Testis (tissue), 2 donors: ENCODE measurements at regions not wholly inside any gene's neighbourhood (a gene's known extent, or its start where the extent isn't known, plus 50 kb on each side); places are given as distances from the start of the nearest gene placed in this dataset.

Source experiments
- CTCF ChIP-seq, 3 experiments: fragments of 450-650 bp in 2 of 3; fragments of 200-600 bp in 1 of 3; sonication (generic) in 1 of 3; IDR thresholded peaks; one replicate each; pipeline ENCODE4 v1.5.1; 2016 to 2019; ENCODE audit warnings: antibody characterized with exemption in 3 of 3, mild to moderate bottlenecking in 2 of 3, moderate library complexity in 1 of 3
- POLR2A ChIP-seq: fragments of 450-650 bp; IDR thresholded peaks from one replicate; pipeline ENCODE4 v1.6.1; 2017; ENCODE audit warnings: antibody characterized with exemption, mild to moderate bottlenecking, moderate library complexity

DNA sequence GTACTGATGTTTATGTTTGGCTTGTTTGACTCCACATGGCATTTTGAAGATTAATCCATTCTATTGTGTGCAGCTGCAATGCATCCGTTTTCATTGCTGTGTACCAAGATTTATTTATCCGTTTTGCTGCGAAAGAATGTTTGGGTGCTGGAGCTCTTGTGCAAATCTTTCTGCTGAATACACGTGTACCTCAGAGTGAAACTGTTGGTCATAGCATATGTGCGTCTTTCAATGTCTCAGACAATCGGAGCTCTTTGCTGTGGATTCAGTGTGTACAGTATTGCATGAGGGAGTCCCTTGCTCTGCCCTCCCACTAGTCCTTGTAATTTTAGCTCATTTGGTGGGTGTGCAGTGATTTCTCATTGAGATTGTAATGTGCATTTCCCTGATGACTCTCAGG is 545.4 kb downstream of the TBC1D22A start:
- TF ChIP-seq CTCF (IDR thresholded peaks at IDR 0.05) (no peak), POLR2A (no peak)
